HG03095 (cell line): ENCODE measurements at regions not wholly inside any gene's neighbourhood (a gene's known extent, or its start where the extent isn't known, plus 50 kb on each side); places are given as distances from the start of the nearest gene placed in this dataset.

Experiments
- ATAC-seq: cut with Tn5 transposase; IDR thresholded peaks from one replicate; pipeline ENCODE4 v1.9.1; 2021; ENCODE audit warnings: moderate library complexity; ENCODE audit not compliant: unreplicated experiment

- no peak for ATAC-seq
These were observed 277.2 kb downstream of the EIPR1 start for GRCh38 chr2:3100386-3100785.

GRCh38 chr2:3099860-3100234 lies 277.8 kb downstream of the EIPR1 start:
- ATAC-seq = no peak

GRCh38 chr2:3099145-3099859 lies 278.3 kb downstream of the EIPR1 start:
- no peak for ATAC-seq

- ATAC-seq = no peak
These were observed 279.4 kb downstream of the EIPR1 start for GRCh38 chr2:3098231-3098630.

GRCh38 chr2:3097804-3098203 lies 279.8 kb downstream of the EIPR1 start:
- ATAC-seq = no peak

GRCh38 chr2:3094999-3095958 lies 282.3 kb downstream of the EIPR1 start:
- no peak for ATAC-seq

- no peak for ATAC-seq
These were observed 283.3 kb downstream of the EIPR1 start for GRCh38 chr2:3094318-3094717.

- ATAC-seq = no peak
These were observed 285.9 kb downstream of the EIPR1 start for GRCh38 chr2:3091696-3092095.

- no peak for ATAC-seq
These were observed 294.9 kb downstream of the EIPR1 start for GRCh38 chr2:3082705-3083104.

GRCh38 chr2:3079959-3080948 lies 297.4 kb downstream of the EIPR1 start:
- no peak for ATAC-seq

GRCh38 chr2:3079466-3079865 lies 298.2 kb downstream of the EIPR1 start:
- ATAC-seq = no peak

- no peak for ATAC-seq
These were observed 298.9 kb downstream of the EIPR1 start for GRCh38 chr2:3078684-3079083.

- no peak for ATAC-seq
These were observed 300.6 kb downstream of the EIPR1 start for GRCh38 chr2:3076848-3077642.

- ATAC-seq = no peak
These were observed 301.7 kb downstream of the EIPR1 start for GRCh38 chr2:3075991-3076340.

GRCh38 chr2:3075316-3075990 lies 302.2 kb downstream of the EIPR1 start:
- ATAC-seq = no peak

GRCh38 chr2:3073704-3074103 lies 303.9 kb downstream of the EIPR1 start:
- no peak for ATAC-seq

GRCh38 chr2:3073041-3073595 lies 304.5 kb downstream of the EIPR1 start:
- no peak for ATAC-seq

- ATAC-seq = no peak
These were observed 305.8 kb downstream of the EIPR1 start for GRCh38 chr2:3071685-3072263.

- no peak for ATAC-seq
These were observed 310.8 kb downstream of the EIPR1 start for GRCh38 chr2:3066831-3067230.
